ENCODE measurements at regions not wholly inside any gene's neighbourhood (a gene's known extent, or its start where the extent isn't known, plus 50 kb on each side); places are given as distances from the start of the nearest gene placed in this dataset.

- H3K18ac ChIP-seq (ENCODE audit: extremely low read depth, low read length), result no peak overlapping the region
- H2BK12ac ChIP-seq (ENCODE audit: low read depth, low read length), result no peak overlapping the region
- H3K4me2 ChIP-seq (ENCODE audit: insufficient read depth in 1 of 2, low read depth in 2 of 2, low read length in 2 of 2), result no peak overlapping the region
- ChIA-PET POLR2A (ENCODE audit: partially characterized antibody) (no interaction called here), CTCF (ENCODE audit: partially characterized antibody) (no interaction called here)
- no peak overlapping the region for H2BK15ac ChIP-seq (ENCODE audit: low read length)
- H3K23ac ChIP-seq (ENCODE audit: insufficient read length), result no peak overlapping the region
- H4K20me1 ChIP-seq (replicated peaks in 1 of 2; ENCODE audit: control insufficient read depth in 1 of 2, insufficient read depth in 2 of 2, low read length in 2 of 2), result no peaks in the 10 kb centered on the region
- no peak overlapping the region for H3K4ac ChIP-seq (replicated peaks; ENCODE audit: insufficient read length, low read depth, low read length)
- no peak overlapping the region for H2AFZ ChIP-seq (ENCODE audit: low read length)
- FAIRE-seq (no peak), DNase-seq (ENCODE audit: low read depth in 1 of 2, low spot score in 2 of 2) (no peak)
- no peak overlapping the region for H4K8ac ChIP-seq (ENCODE audit: extremely low read depth, insufficient read depth, low read length)
- H3K23me2 ChIP-seq (ENCODE audit: low read depth, low read length), result no peaks in the 10 kb centered on the region
- H3K56ac ChIP-seq (replicated peaks; ENCODE audit: insufficient read length, low read depth, low read length), result no peak overlapping the region
- H3K79me2 ChIP-seq (ENCODE audit: control insufficient read depth in 1 of 2, insufficient read depth in 2 of 2, low read length in 2 of 2), result no peaks in the 10 kb centered on the region
- no peaks in the 10 kb centered on the region for H3K36me3 ChIP-seq (ENCODE audit: control insufficient read depth in 2 of 4, insufficient read depth in 4 of 4, low read length in 3 of 4)
- 79% methylated on average over 1 of the region's 1 CpG; no CpG with 5 or more reads in 1 of the 2 experiments for WGBS, 2 experiments (ENCODE audit: extremely low coverage in 1 of 2, insufficient coverage in 1 of 2, insufficient read length in 1 of 2, insufficient replicate concordance in 2 of 2, low coverage in 1 of 2, low lambda C conversion rate in 2 of 2, missing lambda C conversion rate in 1 of 2)
- no peak overlapping the region for H3K4me3 ChIP-seq (ENCODE audit: extremely low read depth in 1 of 4, insufficient read depth in 2 of 4, low read depth in 3 of 4, low read length in 4 of 4)
- H2BK20ac ChIP-seq (ENCODE audit: low read length), result no peak overlapping the region
- H4K91ac ChIP-seq (replicated peaks; ENCODE audit: insufficient read length, low read length), result no peak overlapping the region
- no peak overlapping the region for H3K14ac ChIP-seq (ENCODE audit: insufficient read length)
- peaks cover 0 to 9% (median 1%) of the 10 kb centered on the region in 4 experiments; a peak in 2 of 7 replicates for H3K4me1 ChIP-seq (replicated peaks in 1 of 4; ENCODE audit: control insufficient read depth in 3 of 4, insufficient read depth in 4 of 4, low read length in 3 of 4)
- H3K27ac ChIP-seq (ENCODE audit: low read depth, low read length), result no peak overlapping the region
- H2BK5ac ChIP-seq (ENCODE audit: low read depth, low read length), result no peak overlapping the region
- no peak overlapping the region for H2BK120ac ChIP-seq (replicated peaks; ENCODE audit: low read depth, low read length)
- no peak overlapping the region for H4K5ac ChIP-seq (ENCODE audit: insufficient read length, low read depth, low read length)
- H3K79me1 ChIP-seq (ENCODE audit: low read depth, low read length), result no peaks in the 10 kb centered on the region
- H3K9me3 ChIP-seq (ENCODE audit: insufficient read depth in 2 of 2, low read depth in 1 of 2, low read length in 1 of 2), result no peaks in the 10 kb centered on the region
- no peaks in the 10 kb centered on the region for H3K27me3 ChIP-seq (replicated peaks in 1 of 4; ENCODE audit: control insufficient read depth in 3 of 4, extremely low read depth in 1 of 4, insufficient read depth in 3 of 4, low read length in 3 of 4)
- TF ChIP-seq CREB1 (IDR thresholded peaks at IDR 0.05), result no peak
- TF ChIP-seq USF2 (IDR thresholded peaks at IDR 0.05; ENCODE audit: low read length), result no peak
- no peak for TF ChIP-seq YY1 (IDR thresholded peaks at IDR 0.05; ENCODE audit: low read depth, low read length)
- no peak for TF ChIP-seq CEBPB (IDR thresholded peaks at IDR 0.05; ENCODE audit: low read depth, low read length)
- TF ChIP-seq JUN (IDR thresholded peaks at IDR 0.05; ENCODE audit: low read depth, low read length), result no peak
- TF ChIP-seq ATF3 (IDR thresholded peaks at IDR 0.05; ENCODE audit: insufficient read depth, low read depth, low read length), result no peak
- no peak for TF ChIP-seq ZNF274 (IDR thresholded peaks at IDR 0.05; ENCODE audit: borderline replicate concordance, extremely low read depth, low read length)
- no peak for TF ChIP-seq HDAC2 (IDR thresholded peaks at IDR 0.05; ENCODE audit: borderline replicate concordance in 1 of 2, low read depth in 2 of 2, low read length in 2 of 2)
- no peak for TF ChIP-seq HDAC6 (IDR thresholded peaks at IDR 0.05; ENCODE audit: low read depth, low read length)
- no peak for TF ChIP-seq TAF7 (optimal IDR thresholded peaks at IDR 0.05; ENCODE audit: borderline replicate concordance, low read depth, low read length)
- H3K9ac ChIP-seq (replicated peaks in 1 of 4; ENCODE audit: extremely low read depth in 1 of 4, low read depth in 3 of 4, low read length in 3 of 4), result no peak overlapping the region
- H2AK5ac ChIP-seq (ENCODE audit: low read depth, low read length), result no peak overlapping the region
These were observed 395.0 kb downstream of the EFNB2 start for GRCh38 chr13:106140476-106140875.
